ENCODE measurements at regions not wholly inside any gene's neighbourhood (a gene's known extent, or its start where the extent isn't known, plus 50 kb on each side); places are given as distances from the start of the nearest gene placed in this dataset.

DNA sequence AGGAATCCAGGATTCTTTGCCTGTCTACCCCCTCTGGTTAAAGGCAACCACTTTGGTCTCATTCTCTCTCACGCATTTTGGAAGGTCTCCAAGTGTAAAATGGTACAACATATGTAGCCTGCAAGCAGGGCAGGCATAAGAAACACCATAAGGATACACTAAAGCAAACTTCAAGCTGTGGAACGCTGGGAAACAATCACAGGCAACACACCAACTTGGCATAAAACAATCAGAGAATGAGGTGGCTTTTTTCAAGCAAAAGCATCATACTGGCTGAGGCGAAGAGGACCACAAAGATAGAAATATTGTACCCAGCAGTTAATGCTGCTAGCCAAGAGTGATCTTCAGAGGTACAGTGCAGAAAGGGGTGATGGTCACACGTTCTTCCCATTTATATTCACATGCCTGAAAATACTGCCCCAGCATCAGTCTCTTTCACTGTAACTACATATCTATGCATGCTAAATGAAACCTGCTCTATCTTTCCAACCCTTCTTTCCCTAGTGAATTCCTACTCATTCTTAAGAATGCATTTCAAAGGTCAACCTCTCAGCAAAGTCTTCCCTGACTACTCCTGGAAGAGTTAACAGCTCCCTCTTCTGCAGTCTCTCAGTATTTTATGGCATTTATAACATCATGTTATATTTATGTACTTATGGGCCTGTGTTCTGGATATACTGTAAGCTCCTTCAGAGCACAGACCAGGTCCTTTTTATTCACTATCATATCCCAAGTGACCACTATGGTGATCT lies 71.9 kb upstream of the GALNT5 start:
- no peak for ATAC-seq
- WGBS, 2 donors, result 61 to 69% methylated on average over 4 of the region's 4 CpGs
- intact Hi-C loops (cut with DNase I), result loop anchor here (10.0 kb wide), 1 partner anchor 1821 kb away; no protein-coding TSS in a partner anchor

DNA sequence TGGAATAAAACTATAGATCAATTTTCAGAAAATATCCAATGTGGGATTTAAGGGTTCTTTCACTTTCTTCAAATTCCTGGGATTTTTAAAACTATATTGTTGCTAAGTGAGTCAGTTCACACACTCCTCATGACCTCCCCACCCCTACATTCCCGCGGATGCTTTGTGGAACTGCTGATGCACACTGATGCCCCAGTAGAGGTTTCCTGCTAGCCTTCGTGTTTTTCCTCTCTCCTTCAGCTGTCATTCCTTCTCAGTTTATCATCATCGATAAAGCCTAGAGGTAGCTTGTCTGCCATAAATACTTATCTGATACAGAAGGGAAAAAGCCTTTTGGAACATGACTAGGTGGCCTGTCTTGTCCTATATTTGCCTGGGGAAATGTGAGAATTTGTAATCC lies 67.4 kb upstream of the GALNT5 start:
- intact Hi-C loops (cut with DNase I), result no loop called here
- H3K4me3 ChIP-seq, result no peak overlapping the region
- no peaks in the 10 kb centered on the region for H3K9me3 ChIP-seq
- H3K4me1 ChIP-seq, result no peaks in the 10 kb centered on the region
- DNase-seq (no peak), ATAC-seq (no peak)
- H3K36me3 ChIP-seq (replicated peaks in 1 of 2; ENCODE audit: insufficient read depth in 1 of 2, low read depth in 2 of 2), result no peaks in the 10 kb centered on the region
- no peak for TF ChIP-seq POLR2A (IDR thresholded peaks at IDR 0.05)
- TF ChIP-seq, protein P1, sequence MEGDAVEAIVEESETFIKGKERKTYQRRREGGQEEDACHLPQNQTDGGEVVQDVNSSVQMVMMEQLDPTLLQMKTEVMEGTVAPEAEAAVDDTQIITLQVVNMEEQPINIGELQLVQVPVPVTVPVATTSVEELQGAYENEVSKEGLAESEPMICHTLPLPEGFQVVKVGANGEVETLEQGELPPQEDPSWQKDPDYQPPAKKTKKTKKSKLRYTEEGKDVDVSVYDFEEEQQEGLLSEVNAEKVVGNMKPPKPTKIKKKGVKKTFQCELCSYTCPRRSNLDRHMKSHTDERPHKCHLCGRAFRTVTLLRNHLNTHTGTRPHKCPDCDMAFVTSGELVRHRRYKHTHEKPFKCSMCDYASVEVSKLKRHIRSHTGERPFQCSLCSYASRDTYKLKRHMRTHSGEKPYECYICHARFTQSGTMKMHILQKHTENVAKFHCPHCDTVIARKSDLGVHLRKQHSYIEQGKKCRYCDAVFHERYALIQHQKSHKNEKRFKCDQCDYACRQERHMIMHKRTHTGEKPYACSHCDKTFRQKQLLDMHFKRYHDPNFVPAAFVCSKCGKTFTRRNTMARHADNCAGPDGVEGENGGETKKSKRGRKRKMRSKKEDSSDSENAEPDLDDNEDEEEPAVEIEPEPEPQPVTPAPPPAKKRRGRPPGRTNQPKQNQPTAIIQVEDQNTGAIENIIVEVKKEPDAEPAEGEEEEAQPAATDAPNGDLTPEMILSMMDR (IDR thresholded peaks at IDR 0.05), result no peak
- WGBS, 2 donors, result 52 to 63% methylated on average over 4 of the region's 4 CpGs
- H3K27me3 ChIP-seq, result no peaks in the 10 kb centered on the region
- no peak overlapping the region for H3K27ac ChIP-seq

More for the DNA sequence above, 71.9 kb upstream of the GALNT5 start:
- no peaks in the 10 kb centered on the region for H3K9me3 ChIP-seq
- no peaks in the 10 kb centered on the region for H3K27me3 ChIP-seq
- no peaks in the 10 kb centered on the region for H3K36me3 ChIP-seq (replicated peaks in 1 of 2; ENCODE audit: insufficient read depth in 1 of 2, low read depth in 2 of 2)
- TF ChIP-seq, protein P1 (IDR thresholded peaks at IDR 0.05), result no peak
- no peak for TF ChIP-seq POLR2A (IDR thresholded peaks at IDR 0.05)
- DNase-seq, result no peak
- peaks cover 11% of the 10 kb centered on the region for H3K4me1 ChIP-seq
- no peak overlapping the region for H3K27ac ChIP-seq
- H3K4me3 ChIP-seq, result no peak overlapping the region

DNA sequence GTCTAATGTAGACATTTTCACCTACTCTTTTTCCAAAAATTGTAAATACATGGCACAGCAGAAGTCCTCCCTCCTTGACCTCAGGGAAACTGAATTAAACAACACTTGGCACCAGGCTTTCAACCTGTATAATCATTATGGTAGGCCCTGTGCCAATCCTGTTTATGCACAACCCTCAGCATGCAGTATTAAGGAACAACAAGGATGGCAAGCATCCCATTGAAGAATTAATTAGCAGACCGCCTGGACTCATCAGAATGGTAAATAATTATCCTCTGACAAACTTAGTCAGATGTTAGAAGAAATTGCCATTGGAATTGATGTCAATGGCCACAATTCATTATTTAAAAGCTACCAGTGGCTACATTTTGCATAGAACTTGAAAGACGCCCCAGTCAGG lies 66.3 kb upstream of the GALNT5 start:
- Histone ChIP-seq H3K4me3 (no peak overlapping the region), H3K27ac (no peak overlapping the region), H3K4me1 (no peaks in the 10 kb centered on the region), H3K9me3 (no peaks in the 10 kb centered on the region), H3K27me3 (no peaks in the 10 kb centered on the region), H3K36me3 (replicated peaks in 1 of 2; ENCODE audit: insufficient read depth in 1 of 2, low read depth in 2 of 2) (no peaks in the 10 kb centered on the region)
- DNase-seq (no peak), ATAC-seq (no peak)
- TF ChIP-seq, protein P1 (IDR thresholded peaks at IDR 0.05), result no peak
- no peak for TF ChIP-seq POLR2A (IDR thresholded peaks at IDR 0.05)
- intact Hi-C loops (cut with DNase I), result no loop called here
- 75 to 87% methylated on average over 2 of the region's 2 CpGs for WGBS, 2 donors

GRCh38 chr2:157192445-157193423 lies 64.8 kb upstream of the GALNT5 start:
- DNase-seq (no peak), ATAC-seq (no peak)
- no peak overlapping the region for H3K27ac ChIP-seq
- H3K36me3 ChIP-seq (replicated peaks in 1 of 2; ENCODE audit: insufficient read depth in 1 of 2, low read depth in 2 of 2), result no peaks in the 10 kb centered on the region
- no peaks in the 10 kb centered on the region for H3K9me3 ChIP-seq
- intact Hi-C loops (cut with DNase I), result no loop called here
- 60 to 67% methylated on average over 8 of the region's 8 CpGs for WGBS, 2 donors
- no peaks in the 10 kb centered on the region for H3K4me1 ChIP-seq
- TF ChIP-seq, protein P1 (IDR thresholded peaks at IDR 0.05), result no peak
- no peak for TF ChIP-seq POLR2A (IDR thresholded peaks at IDR 0.05)
- no peaks in the 10 kb centered on the region for H3K27me3 ChIP-seq
- no peak overlapping the region for H3K4me3 ChIP-seq
